GM23338 (cell line): ENCODE measurements at regions not wholly inside any gene's neighbourhood (a gene's known extent, or its start where the extent isn't known, plus 50 kb on each side); places are given as distances from the start of the nearest gene placed in this dataset.

Source experiments
- ATAC-seq: fragments of 200-7000 bp; cut with Tn5 transposase; 3 replicates; pipeline ENCODE4 v1.9.1; 2020
- DNase-seq: peaks from one replicate; pipeline ENCODE4 v3.0.0-alpha.2; 2015; ENCODE audit warnings: low spot score
- H2AFZ ChIP-seq: fragments of 200-600 bp; sonication (generic); 2 replicates; pipeline ENCODE4 v1.8.0; 2016; ENCODE audit warnings: antibody characterized with exemption, mild to moderate bottlenecking, moderate library complexity
- H3F3A ChIP-seq: fragments of 200-600 bp; sonication (generic); replicated peaks from 2 replicates; pipeline ENCODE4 v1.8.0; 2017; ENCODE audit warnings: antibody characterized with exemption, mixed run types, low read depth
- H3K27ac ChIP-seq: fragments of 200-600 bp; sonication (generic); 2 replicates; pipeline ENCODE4 v1.6.1; 2016; ENCODE audit warnings: low read depth
- H3K27me3 ChIP-seq: fragments of 200-600 bp; sonication (generic); 2 replicates; pipeline ENCODE4 v1.8.0; 2016; ENCODE audit warnings: mild to moderate bottlenecking, mixed run types, moderate library complexity; ENCODE audit not compliant: insufficient read depth
- H3K36me3 ChIP-seq: fragments of 200-600 bp; sonication (generic); 2 replicates; pipeline ENCODE4 v1.8.0; 2016; ENCODE audit warnings: mild to moderate bottlenecking; ENCODE audit not compliant: insufficient read depth
- H3K4me1 ChIP-seq: fragments of 200-600 bp; sonication (generic); 2 replicates; pipeline ENCODE4 v1.8.0; 2016; ENCODE audit warnings: mild to moderate bottlenecking, moderate library complexity; ENCODE audit not compliant: insufficient read depth
- H3K4me2 ChIP-seq: fragments of 200-600 bp; sonication (generic); 2 replicates; pipeline ENCODE4 v1.7.1; 2017; ENCODE audit warnings: mixed run types
- H3K4me3 ChIP-seq: fragments of 200-600 bp; sonication (generic); 2 replicates; pipeline ENCODE4 v1.6.1; 2016; ENCODE audit warnings: mixed run types
- H3K79me2 ChIP-seq: fragments of 200-600 bp; sonication (generic); replicated peaks from 2 replicates; pipeline ENCODE4 v1.8.0; 2017; ENCODE audit warnings: mild to moderate bottlenecking; ENCODE audit not compliant: insufficient read depth
- H3K9me2 ChIP-seq: fragments of 200-600 bp; sonication (generic); 2 replicates; pipeline ENCODE4 v1.8.0; 2017; ENCODE audit not compliant: insufficient read depth
- H4K20me1 ChIP-seq: fragments of 200-600 bp; sonication (generic); replicated peaks from 2 replicates; pipeline ENCODE4 v1.8.0; 2017; ENCODE audit warnings: mild to moderate bottlenecking; ENCODE audit not compliant: insufficient read depth
- H3K27ac Mint-ChIP-seq: 2 replicates; pipeline ENCODE4 v1.8.0; 2020; ENCODE audit warnings: inconsistent platforms, mild to moderate bottlenecking, moderate library complexity, mixed read lengths
- H3K27me3 Mint-ChIP-seq: 3 replicates; pipeline ENCODE4 v1.8.0; 2022; ENCODE audit warnings: low read depth, mild to moderate bottlenecking, moderate library complexity, mixed read lengths, inconsistent platforms; ENCODE audit not compliant: insufficient read depth, poor library complexity
- H3K36me3 Mint-ChIP-seq: 3 replicates; pipeline ENCODE4 v1.8.0; 2021; ENCODE audit warnings: low read depth, mild to moderate bottlenecking, inconsistent platforms, moderate library complexity, mixed read lengths
- H3K4me1 Mint-ChIP-seq: 3 replicates; pipeline ENCODE4 v1.8.0; 2020; ENCODE audit warnings: mild to moderate bottlenecking, inconsistent platforms, mixed read lengths
- H3K4me3 Mint-ChIP-seq: 3 replicates; pipeline ENCODE4 v1.8.0; 2021; ENCODE audit warnings: moderate library complexity, mild to moderate bottlenecking, inconsistent platforms, mixed read lengths
- H3K9me3 Mint-ChIP-seq: 3 replicates; pipeline ENCODE4 v1.8.0; 2020; ENCODE audit warnings: moderate library complexity, mild to moderate bottlenecking, inconsistent platforms, mixed read lengths
- CTCF ChIP-seq, 2 experiments: fragments of 200-600 bp in 1 of 2; sonication (generic) in 1 of 2; conservative IDR thresholded peaks; 2 replicates each; pipeline versions ENCODE4 v1.5.1 to v1.6.1; 2016 to 2017; ENCODE audit warnings: antibody characterized with exemption in 2 of 2, low read depth in 2 of 2, mild to moderate bottlenecking in 2 of 2, moderate library complexity in 1 of 2
- ETS1 ChIP-seq: IDR thresholded peaks from 2 replicates; pipeline ENCODE4 v1.6.1; 2016; ENCODE audit warnings: antibody characterized with exemption
- NANOG ChIP-seq: IDR thresholded peaks from 2 replicates; pipeline ENCODE4 v1.6.1; 2016; ENCODE audit warnings: antibody characterized with exemption, borderline replicate concordance
- POLR2AphosphoS5 ChIP-seq: IDR thresholded peaks from 2 replicates; pipeline ENCODE4 v1.6.1; 2016; ENCODE audit warnings: antibody characterized with exemption, low read depth
- REST ChIP-seq: IDR thresholded peaks from one replicate; pipeline ENCODE4 v1.6.1; 2018; ENCODE audit warnings: antibody characterized with exemption; ENCODE audit not compliant: unreplicated experiment
- STAT1 ChIP-seq: IDR thresholded peaks from one replicate; pipeline ENCODE4 v1.6.1; 2016; ENCODE audit warnings: antibody characterized with exemption; ENCODE audit not compliant: unreplicated experiment
- ZNF114 ChIP-seq: fragments of 250-450 bp; sonication (Bioruptor Pico); IDR thresholded peaks from 2 replicates; pipeline ENCODE4 v1.5.0; 2020; ENCODE audit warnings: mild to moderate bottlenecking, moderate library complexity
- ZNF331 ChIP-seq: fragments of 250-450 bp; sonication (Bioruptor Pico); IDR thresholded peaks from 2 replicates; pipeline ENCODE4 v1.5.0; 2020; ENCODE audit warnings: low read depth, mild to moderate bottlenecking, moderate library complexity

- Histone ChIP-seq H3K27me3 (no peaks in the 10 kb centered on the region), H4K20me1 (no peaks in the 10 kb centered on the region), H3F3A (no peaks in the 10 kb centered on the region), H3K79me2 (no peaks in the 10 kb centered on the region), H3K9me2 (no peaks in the 10 kb centered on the region), H3K4me3 (no peak overlapping the region), H2AFZ (no peak overlapping the region), H3K36me3 (no peaks in the 10 kb centered on the region), H3K27ac (no peak overlapping the region), H3K4me1 (peaks cover 8% of the 10 kb centered on the region), H3K4me2 (no peak overlapping the region)
- Mint-ChIP-seq H3K27ac (no peak overlapping the region), H3K9me3 (no peaks in the 10 kb centered on the region), H3K4me1 (peaks cover 11% of the 10 kb centered on the region), H3K36me3 (no peaks in the 10 kb centered on the region), H3K27me3 (peaks cover 8% of the 10 kb centered on the region), H3K4me3 (no peak overlapping the region)
- DNase-seq = peak; percentile 87
- ATAC-seq = peak; percentile 78
- TF ChIP-seq ZNF331 (CRISPR knock-in tag) = no peak
- TF ChIP-seq REST = no peak
- peak; percentile 88 to 91 for TF ChIP-seq CTCF (conservative IDR thresholded peaks at IDR 0.05; ENCODE audit: low read depth in 2 of 2)
- TF ChIP-seq NANOG = no peak
- no peak for TF ChIP-seq STAT1
Observed at GRCh38 chr15:38699633-38700230, 135.1 kb upstream of the RASGRP1 start.

GRCh38 chr15:38701149-38701548 is 136.5 kb upstream of the RASGRP1 start:
- Histone ChIP-seq H2AFZ (no peak overlapping the region), H4K20me1 (no peaks in the 10 kb centered on the region), H3K4me3 (no peak overlapping the region), H3F3A (no peaks in the 10 kb centered on the region), H3K4me1 (peaks cover 19% of the 10 kb centered on the region), H3K4me2 (no peak overlapping the region), H3K9me2 (no peaks in the 10 kb centered on the region), H3K36me3 (no peaks in the 10 kb centered on the region), H3K79me2 (no peaks in the 10 kb centered on the region), H3K27me3 (no peaks in the 10 kb centered on the region), H3K27ac (no peak overlapping the region)
- H3K27ac Mint-ChIP-seq = no peak overlapping the region
- ATAC-seq (no peak), DNase-seq (no peak)
- H3K9me3 Mint-ChIP-seq = no peaks in the 10 kb centered on the region
- peaks cover 8% of the 10 kb centered on the region for H3K27me3 Mint-ChIP-seq
- no peak overlapping the region for H3K4me3 Mint-ChIP-seq
- H3K36me3 Mint-ChIP-seq = no peaks in the 10 kb centered on the region
- H3K4me1 Mint-ChIP-seq = peaks cover 24% of the 10 kb centered on the region
- TF ChIP-seq CTCF (conservative IDR thresholded peaks at IDR 0.05; ENCODE audit: low read depth in 2 of 2) (no peak), POLR2AphosphoS5 (no peak), ZNF114 (CRISPR knock-in tag) (no peak), ETS1 (no peak)
